ENCODE measurements at regions not wholly inside any gene's neighbourhood (a gene's known extent, or its start where the extent isn't known, plus 50 kb on each side); places are given as distances from the start of the nearest gene placed in this dataset.

DNA sequence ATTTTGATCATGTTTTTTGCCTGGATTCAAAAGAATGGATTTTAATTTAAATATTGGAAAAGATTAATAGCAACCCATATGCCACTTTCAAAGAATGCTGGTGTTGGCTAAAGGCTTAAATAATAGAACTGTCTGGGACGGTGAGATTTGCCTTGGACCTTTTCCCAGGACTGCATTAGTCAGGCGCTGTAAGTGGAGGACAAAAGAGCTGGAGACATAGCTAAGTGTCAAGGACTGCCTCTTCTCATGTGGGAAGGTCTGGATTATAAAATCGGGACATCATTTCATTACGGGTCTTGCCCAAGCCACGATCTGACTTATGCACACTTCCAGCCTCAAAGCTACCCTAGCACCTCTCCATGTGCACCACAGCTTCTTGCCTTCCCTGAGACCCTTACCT is 458.5 kb upstream of the DEPDC1 start:
- DNase-seq (ENCODE audit: low read depth in 2 of 2): no peak

DNA sequence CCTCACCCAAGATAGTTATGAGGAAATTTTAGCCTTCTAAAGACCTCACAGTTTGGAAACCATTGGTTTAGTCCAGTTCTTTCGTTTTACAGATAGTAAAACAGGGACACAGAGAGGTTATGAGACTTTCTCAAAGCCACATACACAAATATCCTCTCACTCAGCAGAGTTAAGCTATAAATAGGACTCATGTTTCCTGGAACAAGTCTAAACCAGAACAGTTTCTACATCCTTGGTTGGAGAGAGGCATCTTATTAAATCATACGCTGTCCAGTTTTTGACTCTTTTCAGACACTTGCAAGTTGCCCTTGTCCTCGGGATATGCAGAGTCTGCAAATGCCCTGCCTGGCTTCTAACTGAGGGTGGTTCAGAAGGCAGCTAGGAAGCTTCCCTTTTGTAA is 462.1 kb upstream of the DEPDC1 start:
- DNase-seq (ENCODE audit: low read depth in 2 of 2): no peak

DNA sequence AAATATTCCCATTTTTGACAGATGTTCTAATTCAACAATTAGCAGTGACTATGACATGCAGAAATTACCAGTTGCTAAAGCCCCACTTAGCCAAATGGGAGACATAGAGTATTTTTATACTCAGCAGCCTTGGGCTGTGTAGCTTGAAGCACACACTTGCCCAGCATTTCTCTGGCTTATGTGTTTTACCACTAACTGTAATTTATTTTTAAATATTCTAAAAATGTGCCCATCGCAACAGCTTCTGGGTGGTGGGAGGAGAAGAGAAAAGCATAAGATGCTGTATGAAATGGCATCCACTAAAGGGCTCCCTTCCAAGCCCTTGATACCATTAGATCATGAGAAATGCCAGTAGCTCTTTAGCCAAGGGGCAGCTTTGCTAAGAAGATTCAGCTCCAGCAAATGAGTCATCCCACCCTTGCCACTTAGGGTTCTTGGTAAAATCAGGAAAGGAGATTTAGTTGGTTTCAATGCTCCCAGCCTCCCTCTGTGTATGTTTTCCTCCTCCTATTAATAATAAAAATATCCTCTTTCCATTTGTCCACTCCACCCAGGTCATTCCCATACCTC is 462.7 kb upstream of the DEPDC1 start:
- no peak for DNase-seq (ENCODE audit: low read depth in 2 of 2)

GRCh38 chr1:68961143-68961542 is 464.3 kb upstream of the DEPDC1 start:
- DNase-seq (ENCODE audit: low read depth in 2 of 2): no peak

- DNase-seq (ENCODE audit: low read depth in 2 of 2): no peak
These were observed 466.5 kb upstream of the DEPDC1 start for GRCh38 chr1:68963353-68963752.

GRCh38 chr1:68969441-68969840 is 472.6 kb upstream of the DEPDC1 start:
- DNase-seq (ENCODE audit: low read depth in 2 of 2): no peak

DNA sequence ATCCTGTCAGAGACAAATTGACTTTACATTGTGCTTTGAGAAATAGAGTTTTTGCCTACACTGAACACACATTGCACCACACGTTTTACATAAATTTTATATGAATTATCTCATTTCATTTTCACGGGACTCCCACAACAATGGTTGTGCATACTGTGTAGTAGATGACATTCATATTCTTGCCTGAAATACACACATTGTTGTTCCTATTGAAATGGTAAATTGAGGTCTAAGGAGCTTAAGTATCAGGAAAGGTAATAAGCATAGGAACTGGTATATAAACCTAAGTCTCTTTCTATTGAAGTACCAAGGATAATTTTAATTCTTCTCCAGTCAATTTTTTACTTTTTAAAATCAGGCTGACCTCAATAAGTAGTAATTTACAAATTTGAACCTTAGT is 473.7 kb upstream of the DEPDC1 start:
- no peak for DNase-seq (ENCODE audit: low read depth in 2 of 2)

GRCh38 chr1:68973459-68974244 is 476.8 kb upstream of the DEPDC1 start:
- no peak for DNase-seq (ENCODE audit: low read depth in 2 of 2)

GRCh38 chr1:68974447-68974846 is 477.6 kb upstream of the DEPDC1 start:
- DNase-seq (ENCODE audit: low read depth in 2 of 2): no peak

- DNase-seq (ENCODE audit: low read depth in 2 of 2): no peak
These were observed 478.5 kb upstream of the DEPDC1 start for GRCh38 chr1:68975212-68975933.

- no peak for DNase-seq (ENCODE audit: low read depth in 2 of 2)
These were observed 480.2 kb upstream of the DEPDC1 start for GRCh38 chr1:68976916-68977610.

GRCh38 chr1:68979891-68980290 is 483.0 kb upstream of the DEPDC1 start:
- no peak for DNase-seq (ENCODE audit: low read depth in 2 of 2)

DNA sequence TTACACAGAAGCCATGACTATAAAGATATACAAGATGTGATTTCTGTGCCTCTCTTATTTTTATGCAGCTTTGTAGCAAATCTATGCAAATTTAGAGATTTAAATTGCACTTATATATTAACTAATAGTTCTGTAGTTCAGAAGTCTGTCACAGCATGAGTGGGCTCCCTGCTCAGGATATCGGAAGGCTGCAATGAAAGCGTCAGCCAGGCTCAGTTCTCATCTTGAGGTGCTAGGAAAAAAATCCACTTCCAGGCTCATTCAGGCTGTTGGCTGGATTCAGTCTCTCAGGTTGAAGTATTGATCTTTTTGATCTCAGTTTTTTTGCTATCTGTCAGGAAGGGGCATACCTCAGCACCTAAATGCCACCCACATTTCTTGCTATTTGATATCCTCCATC is 487.4 kb upstream of the DEPDC1 start:
- no peak for DNase-seq (ENCODE audit: low read depth in 2 of 2)

- no peak for DNase-seq (ENCODE audit: low read depth in 2 of 2)
These were observed 497.2 kb upstream of the DEPDC1 start for GRCh38 chr1:68994096-68994495.

- no peak for DNase-seq (ENCODE audit: low read depth in 2 of 2)
These were observed 519.6 kb upstream of the DEPDC1 start for GRCh38 chr1:69016468-69016867.

- no peak for DNase-seq (ENCODE audit: low read depth in 2 of 2)
These were observed 532.8 kb upstream of the DEPDC1 start for GRCh38 chr1:69029649-69030048.

- no peak for DNase-seq (ENCODE audit: low read depth in 2 of 2)
These were observed 529.3 kb upstream of the LRRC7 start for GRCh38 chr1:69038379-69038778.

DNA sequence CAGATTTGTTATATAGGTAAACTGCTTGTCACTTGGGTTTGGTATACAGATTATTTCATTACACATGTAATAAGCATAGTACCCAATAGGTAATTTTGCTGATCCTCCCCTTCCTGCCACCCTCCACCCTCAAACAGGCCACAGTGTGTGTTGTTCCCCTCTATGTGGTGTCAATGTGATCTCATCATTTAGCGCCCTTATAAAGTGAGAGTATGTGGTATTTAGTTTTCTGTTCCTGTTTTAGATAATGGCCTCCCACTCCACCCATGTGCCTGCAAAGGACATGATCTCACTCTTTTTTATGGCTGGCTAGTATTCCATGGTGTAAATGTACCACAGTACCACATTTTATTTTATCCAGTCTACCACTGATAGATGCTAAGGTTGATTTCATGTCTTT is 522.1 kb upstream of the LRRC7 start:
- no peak for DNase-seq (ENCODE audit: low read depth in 2 of 2)

DNA sequence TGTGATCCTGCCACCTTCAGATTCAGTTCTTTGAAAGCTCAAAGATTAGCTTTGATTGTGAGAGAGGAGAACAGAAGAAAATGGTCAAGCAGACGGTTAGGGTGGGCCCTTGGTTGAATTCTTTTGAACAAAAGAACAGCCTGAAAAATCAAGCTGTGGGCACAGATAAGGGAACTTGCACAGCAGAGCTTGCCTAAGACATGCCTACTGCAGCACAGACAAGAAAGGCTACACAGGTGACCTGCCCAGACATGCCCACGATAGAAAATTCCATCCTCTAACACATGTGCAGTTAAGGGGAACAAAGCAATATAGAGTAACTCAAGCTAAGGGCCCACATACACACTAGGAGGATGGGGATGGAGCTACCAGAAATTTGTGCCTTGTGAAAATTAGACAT is 512.5 kb upstream of the LRRC7 start:
- DNase-seq (ENCODE audit: low read depth in 2 of 2): no peak

DNA sequence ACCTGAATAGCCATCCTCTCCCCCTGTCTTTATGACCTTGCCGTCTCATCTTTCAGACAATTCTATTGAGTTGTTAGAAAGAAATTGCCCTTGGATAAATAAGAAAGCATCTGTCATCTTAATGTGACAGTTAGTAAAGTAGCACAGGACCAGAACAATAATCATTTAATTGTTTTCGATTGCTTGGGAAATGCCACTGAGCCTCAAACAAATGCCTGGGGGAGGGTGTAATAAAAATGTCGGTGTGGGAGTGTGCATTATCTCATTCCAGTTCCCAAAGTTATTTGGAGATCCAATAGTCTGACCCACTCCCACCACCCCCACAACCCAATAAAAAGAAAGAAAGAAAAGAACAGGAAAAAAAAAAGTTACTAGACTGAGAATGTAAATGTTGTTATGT is 509.3 kb upstream of the LRRC7 start:
- DNase-seq (ENCODE audit: low read depth in 2 of 2): no peak

- no peak for DNase-seq (ENCODE audit: low read depth in 2 of 2)
These were observed 496.9 kb upstream of the LRRC7 start for GRCh38 chr1:69070660-69071373.

GRCh38 chr1:69073176-69073575 is 494.5 kb upstream of the LRRC7 start:
- DNase-seq (ENCODE audit: low read depth in 2 of 2): no peak

Measured in lung microvascular endothelial cell (primary cell).